H9 (cell line): ENCODE measurements at regions not wholly inside any gene's neighbourhood (a gene's known extent, or its start where the extent isn't known, plus 50 kb on each side); places are given as distances from the start of the nearest gene placed in this dataset.

Source experiments
- DNase-seq: peaks from one replicate; pipeline ENCODE4 v3.0.0-alpha.2; 2017
- H2AFZ ChIP-seq: one replicate; pipeline ENCODE4 v1.6.1; 2013; ENCODE audit warnings: mild to moderate bottlenecking, low read length, control low read depth, moderate library complexity
- H2AK5ac ChIP-seq: 2 replicates; pipeline ENCODE4 v1.6.1; 2013; ENCODE audit warnings: low read length, control low read depth, mixed read lengths; ENCODE audit not compliant: insufficient read length
- H2BK120ac ChIP-seq: one replicate; pipeline ENCODE4 v1.6.1; 2013; ENCODE audit warnings: low read depth, mild to moderate bottlenecking, low read length, control low read depth, inconsistent platforms; ENCODE audit not compliant: poor library complexity, severe bottlenecking
- H2BK12ac ChIP-seq: 2 replicates; pipeline ENCODE4 v1.6.1; 2013; ENCODE audit warnings: low read length, control low read depth, mixed read lengths, low read depth; ENCODE audit not compliant: insufficient read length
- H2BK15ac ChIP-seq: 2 replicates; pipeline ENCODE4 v1.6.1; 2013; ENCODE audit warnings: low read depth, low read length, control low read depth
- H2BK20ac ChIP-seq: one replicate; pipeline ENCODE4 v1.6.1; 2013; ENCODE audit warnings: low read depth, mild to moderate bottlenecking, low read length, control low read depth, inconsistent platforms; ENCODE audit not compliant: poor library complexity, severe bottlenecking
- H2BK5ac ChIP-seq: 2 replicates; pipeline ENCODE4 v1.6.1; 2013; ENCODE audit warnings: low read length, control low read depth, mixed read lengths; ENCODE audit not compliant: insufficient read length
- H3K14ac ChIP-seq: 2 replicates; pipeline ENCODE4 v1.6.1; 2013; ENCODE audit warnings: low read length, control low read depth; ENCODE audit not compliant: insufficient read depth
- H3K18ac ChIP-seq: 2 replicates; pipeline ENCODE4 v1.6.1; 2013; ENCODE audit warnings: low read depth, mild to moderate bottlenecking, mixed read lengths, low read length, control low read depth; ENCODE audit not compliant: insufficient read length
- H3K23ac ChIP-seq: 2 replicates; pipeline ENCODE4 v1.6.1; 2013; ENCODE audit warnings: low read length, control low read depth, mixed read lengths, low read depth; ENCODE audit not compliant: insufficient read length
- H3K23me2 ChIP-seq: 2 replicates; pipeline ENCODE4 v1.6.1; 2013; ENCODE audit warnings: low read depth, mild to moderate bottlenecking, mixed read lengths, low read length, control low read depth; ENCODE audit not compliant: insufficient read length, poor library complexity, severe bottlenecking
- H3K27ac ChIP-seq: 2 replicates; pipeline ENCODE4 v1.5.1; 2013; ENCODE audit warnings: low read length, control low read depth, mixed read lengths, low read depth; ENCODE audit not compliant: insufficient read length
- H3K27me3 ChIP-seq: 2 replicates; pipeline ENCODE4 v1.6.1; 2013; ENCODE audit warnings: low read length, control low read depth, inconsistent platforms; ENCODE audit not compliant: insufficient read depth
- H3K4ac ChIP-seq: 2 replicates; pipeline ENCODE4 v1.6.1; 2013; ENCODE audit warnings: low read depth, mild to moderate bottlenecking, control low read depth, inconsistent platforms, low read length, moderate library complexity
- H3K4me1 ChIP-seq: 2 replicates; pipeline ENCODE4 v1.6.1; 2013; ENCODE audit warnings: low read length, control low read depth, inconsistent platforms; ENCODE audit not compliant: insufficient read depth
- H3K4me2 ChIP-seq: 2 replicates; pipeline ENCODE4 v1.6.1; 2013; ENCODE audit warnings: low read length, control low read depth, mixed read lengths; ENCODE audit not compliant: insufficient read length, insufficient read depth
- H3K56ac ChIP-seq: 2 replicates; pipeline ENCODE4 v1.6.1; 2013; ENCODE audit warnings: low read depth, mild to moderate bottlenecking, mixed read lengths, low read length, control low read depth; ENCODE audit not compliant: insufficient read length
- H3K79me1 ChIP-seq: 2 replicates; pipeline ENCODE4 v1.6.1; 2013; ENCODE audit warnings: low read depth, mild to moderate bottlenecking, moderate library complexity, low read length, control low read depth, inconsistent platforms; ENCODE audit not compliant: insufficient read depth, poor library complexity, severe bottlenecking
- H3K79me2 ChIP-seq: 2 replicates; pipeline ENCODE4 v1.6.1; 2013; ENCODE audit warnings: low read length, control low read depth, inconsistent platforms; ENCODE audit not compliant: insufficient read depth
- H3K9ac ChIP-seq: 2 replicates; pipeline ENCODE4 v1.6.1; 2013; ENCODE audit warnings: low read length, control low read depth, mixed read lengths; ENCODE audit not compliant: insufficient read length; ENCODE audit errors: extremely low read depth
- H3K9me3 ChIP-seq: one replicate; pipeline ENCODE4 v1.6.1; 2013; ENCODE audit warnings: low read depth, low read length, inconsistent platforms; ENCODE audit not compliant: control insufficient read depth
- H3T11ph ChIP-seq: one replicate; pipeline ENCODE4 v1.6.1; 2013; ENCODE audit warnings: mild to moderate bottlenecking, low read length, control low read depth, inconsistent platforms
- H4K20me1 ChIP-seq: one replicate; pipeline ENCODE4 v1.6.1; 2013; ENCODE audit not compliant: control insufficient read depth, insufficient read length, insufficient read depth
- H4K5ac ChIP-seq: 2 replicates; pipeline ENCODE4 v1.6.1; 2013; ENCODE audit warnings: low read depth, mild to moderate bottlenecking, mixed read lengths, low read length, control low read depth; ENCODE audit not compliant: insufficient read length
- H4K8ac ChIP-seq: replicated peaks from 2 replicates; pipeline ENCODE4 v1.6.1; 2013; ENCODE audit warnings: low read length, control low read depth, mixed read lengths, low read depth; ENCODE audit not compliant: insufficient read length
- H4K91ac ChIP-seq: 2 replicates; pipeline ENCODE4 v1.6.1; 2013; ENCODE audit warnings: low read depth, mild to moderate bottlenecking, moderate library complexity, mixed read lengths, low read length, control low read depth; ENCODE audit not compliant: insufficient read length
- H3K27ac Mint-ChIP-seq, 3 experiments: 2 replicates in 2 of 3; 3 replicates in 1 of 3; pipeline ENCODE4 v1.8.0; 2020 to 2021; ENCODE audit warnings: mixed read lengths in 3 of 3, mild to moderate bottlenecking in 1 of 3, moderate library complexity in 1 of 3
- H3K27me3 Mint-ChIP-seq: 2 replicates; pipeline ENCODE4 v1.8.0; 2021; ENCODE audit warnings: low read depth, mild to moderate bottlenecking, moderate library complexity, mixed read lengths
- H3K36me3 Mint-ChIP-seq, 3 experiments: 2 replicates in 2 of 3; 3 replicates in 1 of 3; pipeline ENCODE4 v1.8.0; 2020 to 2021; ENCODE audit warnings: low read depth in 3 of 3, mixed read lengths in 3 of 3; ENCODE audit not compliant: insufficient read depth in 1 of 3
- H3K4me1 Mint-ChIP-seq, 2 experiments: 2 replicates each; pipeline ENCODE4 v1.8.0; 2020; ENCODE audit warnings: mixed read lengths in 2 of 2
- H3K4me3 Mint-ChIP-seq, 2 experiments: 2 replicates in 1 of 2; 3 replicates in 1 of 2; pipeline ENCODE4 v1.8.0; 2020 to 2021; ENCODE audit warnings: mild to moderate bottlenecking in 2 of 2, mixed read lengths in 2 of 2, moderate library complexity in 1 of 2
- H3K9me3 Mint-ChIP-seq, 2 experiments: 2 replicates in 1 of 2; 3 replicates in 1 of 2; pipeline ENCODE4 v1.8.0; 2020; ENCODE audit warnings: mild to moderate bottlenecking in 2 of 2, mixed read lengths in 2 of 2, moderate library complexity in 1 of 2
- WGBS: extraction: QIAGEN DNeasy Blood & Tissue Kit; methylation state at CpG from one replicate; pipeline ENCODE4 v1.1.7; 2013; ENCODE audit warnings: missing lambda C conversion rate, low lambda C conversion rate, mixed read lengths; ENCODE audit not compliant: insufficient read length; ENCODE audit errors: extremely low coverage; 5-methylcytosine and 5-hydroxymethylcytosine counted together
- TF ChIP-seq, protein P1 (sequence below): fragments of 200-600 bp; sonication (generic); conservative IDR thresholded peaks from 3 replicates; pipeline ENCODE4 v1.8.0; 2021; ENCODE audit warnings: antibody characterized with exemption, mild to moderate bottlenecking

DNA sequence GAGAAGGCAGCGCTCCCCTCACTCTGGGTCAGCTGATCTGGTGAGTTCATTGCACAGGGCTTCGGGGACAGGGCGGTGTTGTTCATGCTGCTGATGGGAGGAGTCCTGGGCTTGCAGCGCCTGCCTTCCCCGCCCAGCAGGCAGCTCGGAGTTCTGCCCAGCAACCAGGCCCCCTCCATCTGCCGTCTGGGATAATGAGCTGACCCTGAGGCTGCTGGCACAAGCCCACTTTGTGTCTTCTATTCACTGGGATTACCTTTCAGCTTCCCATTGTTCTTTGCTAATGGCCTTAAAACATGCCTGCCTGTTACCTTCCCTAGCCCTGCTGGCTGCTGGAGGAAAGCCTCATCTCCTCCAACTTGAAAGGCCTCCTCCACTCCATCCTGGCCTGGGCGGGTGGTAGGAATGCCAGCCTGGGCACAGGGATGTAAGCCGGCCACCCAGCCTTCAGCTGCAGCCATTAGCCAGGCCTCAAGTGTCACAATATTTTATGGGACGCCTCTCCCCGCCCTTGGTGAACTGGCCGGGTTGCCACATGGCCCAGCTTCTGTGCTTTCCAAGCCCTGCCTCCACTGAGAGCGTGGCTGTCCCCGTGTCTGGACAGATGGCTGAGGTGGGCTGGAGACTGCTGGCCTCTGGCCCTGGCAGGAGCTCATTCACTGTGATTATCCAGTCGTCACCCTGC is 70.4 kb downstream of the GADD45G start:
- H3K27ac Mint-ChIP-seq, result peak overlapping the region in 1 of 3 experiments; percentile 83; a peak in 1 of 7 replicates
- Histone ChIP-seq H2BK15ac (no peak overlapping the region), H3K23me2 (no peaks in the 10 kb centered on the region), H3T11ph (no peak overlapping the region), H2BK20ac (no peak overlapping the region), H4K20me1 (no peaks in the 10 kb centered on the region), H3K9me3 (peaks cover under 1% of the 10 kb centered on the region), H3K18ac (peak overlapping the region; percentile 44), H4K5ac (no peak overlapping the region), H2BK5ac (no peak overlapping the region), H3K4me2 (no peak overlapping the region), H2AK5ac (no peak overlapping the region), H3K56ac (no peak overlapping the region), H2AFZ (no peak overlapping the region), H3K79me1 (no peaks in the 10 kb centered on the region), H3K27me3 (no peaks in the 10 kb centered on the region), H2BK12ac (no peak overlapping the region), H3K9ac (no peak overlapping the region), H3K79me2 (no peaks in the 10 kb centered on the region), H3K27ac (no peak overlapping the region), H3K4me1 (peaks cover 16% of the 10 kb centered on the region), H3K23ac (no peak overlapping the region), H4K8ac (no peak overlapping the region), H2BK120ac (no peak overlapping the region), H3K14ac (peak overlapping the region; percentile 47; the same call in 1 of the 2 replicates), H3K4ac (no peak overlapping the region), H4K91ac (no peak overlapping the region)
- TF ChIP-seq, protein P1, sequence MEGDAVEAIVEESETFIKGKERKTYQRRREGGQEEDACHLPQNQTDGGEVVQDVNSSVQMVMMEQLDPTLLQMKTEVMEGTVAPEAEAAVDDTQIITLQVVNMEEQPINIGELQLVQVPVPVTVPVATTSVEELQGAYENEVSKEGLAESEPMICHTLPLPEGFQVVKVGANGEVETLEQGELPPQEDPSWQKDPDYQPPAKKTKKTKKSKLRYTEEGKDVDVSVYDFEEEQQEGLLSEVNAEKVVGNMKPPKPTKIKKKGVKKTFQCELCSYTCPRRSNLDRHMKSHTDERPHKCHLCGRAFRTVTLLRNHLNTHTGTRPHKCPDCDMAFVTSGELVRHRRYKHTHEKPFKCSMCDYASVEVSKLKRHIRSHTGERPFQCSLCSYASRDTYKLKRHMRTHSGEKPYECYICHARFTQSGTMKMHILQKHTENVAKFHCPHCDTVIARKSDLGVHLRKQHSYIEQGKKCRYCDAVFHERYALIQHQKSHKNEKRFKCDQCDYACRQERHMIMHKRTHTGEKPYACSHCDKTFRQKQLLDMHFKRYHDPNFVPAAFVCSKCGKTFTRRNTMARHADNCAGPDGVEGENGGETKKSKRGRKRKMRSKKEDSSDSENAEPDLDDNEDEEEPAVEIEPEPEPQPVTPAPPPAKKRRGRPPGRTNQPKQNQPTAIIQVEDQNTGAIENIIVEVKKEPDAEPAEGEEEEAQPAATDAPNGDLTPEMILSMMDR, result no peak
- no CpG with 5 or more reads among the region's 15 CpGs for WGBS
- DNase-seq, result peak; percentile 86
- H3K36me3 Mint-ChIP-seq, result peaks cover 3 to 16% (median 7%) of the 10 kb centered on the region in 3 experiments; a peak in 5 of 7 replicates
- no peak overlapping the region for H3K4me3 Mint-ChIP-seq
- H3K4me1 Mint-ChIP-seq, result peaks cover 66 to 69% of the 10 kb centered on the region in 2 experiments
- H3K9me3 Mint-ChIP-seq, result peaks cover 11 to 15% of the 10 kb centered on the region in 2 experiments
- H3K27me3 Mint-ChIP-seq, result peaks cover 4% of the 10 kb centered on the region
